MCF 10A (cell line): ENCODE measurements at regions not wholly inside any gene's neighbourhood (a gene's known extent, or its start where the extent isn't known, plus 50 kb on each side); places are given as distances from the start of the nearest gene placed in this dataset.

ENCODE experiments used
- BruUV-seq: library from RNA; stranded (reverse); fragments of 400-500 nt; replicated peaks from 2 replicates; lab custom pipeline; 2021; lab: Mats Ljungman, UMichigan
- CTCF ChIA-PET: fragments of 300-600 bp; sonication (Branson Sonifier 250); formaldehyde crosslinking; extraction: SDS; loops from one replicate; lab custom pipeline; 2021; ENCODE audit warnings: antibody characterized with exemption, inconsistent platforms; lab: Yijun Ruan, JAX
- POLR2A ChIA-PET: fragments of 300-600, 350-650 bp; sonication (Branson Sonifier 250); formaldehyde crosslinking; extraction: SDS; loops from one replicate; lab custom pipeline; 2020; ENCODE audit warnings: antibody characterized with exemption, inconsistent platforms; lab: Yijun Ruan, JAX
- DNase-seq: peaks from one replicate; pipeline ENCODE4 v3.0.0-alpha.2; 2018; ENCODE audit not compliant: unreplicated experiment
- H3K27ac Mint-ChIP-seq: one replicate; pipeline ENCODE4 v1.8.0; 2022; ENCODE audit warnings: mild to moderate bottlenecking, low read depth, mixed read lengths; ENCODE audit not compliant: unreplicated experiment
- H3K27me3 Mint-ChIP-seq: one replicate; pipeline ENCODE4 v1.8.0; 2022; ENCODE audit warnings: mixed read lengths; ENCODE audit not compliant: insufficient read depth, unreplicated experiment
- H3K36me3 Mint-ChIP-seq: one replicate; pipeline ENCODE4 v1.8.0; 2022; ENCODE audit warnings: mild to moderate bottlenecking, moderate library complexity, mixed read lengths; ENCODE audit not compliant: insufficient read depth, unreplicated experiment
- H3K4me1 Mint-ChIP-seq: one replicate; pipeline ENCODE4 v1.8.0; 2022; ENCODE audit warnings: mixed read lengths; ENCODE audit not compliant: insufficient read depth, unreplicated experiment
- H3K4me3 Mint-ChIP-seq: one replicate; pipeline ENCODE4 v1.8.0; 2022; ENCODE audit warnings: mild to moderate bottlenecking, moderate library complexity, mixed read lengths; ENCODE audit not compliant: unreplicated experiment
- H3K9me3 Mint-ChIP-seq: one replicate; pipeline ENCODE4 v1.8.0; 2022; ENCODE audit warnings: mixed read lengths; ENCODE audit not compliant: unreplicated experiment
- intact Hi-C: fragments of 100-400 bp; cut with micrococcal nuclease; formaldehyde crosslinking; loops from 2 replicates; pipeline ENCODE4 v1.14.1; 2022
- TF ChIP-seq, protein P1 (sequence below): fragments of 200-600 bp; IDR thresholded peaks from one replicate; pipeline ENCODE4 v1.8.0; 2022; ENCODE audit warnings: antibody characterized with exemption, mild to moderate bottlenecking; ENCODE audit not compliant: unreplicated experiment

GRCh38 chr10:23718946-23719345, 280.1 kb downstream of the OTUD1 start:
- Mint-ChIP-seq H3K9me3 (no peaks in the 10 kb centered on the region), H3K27ac (no peak overlapping the region), H3K4me3 (no peak overlapping the region), H3K36me3 (no peaks in the 10 kb centered on the region), H3K27me3 (peaks cover 38% of the 10 kb centered on the region), H3K4me1 (no peaks in the 10 kb centered on the region)
- TF ChIP-seq, protein P1, sequence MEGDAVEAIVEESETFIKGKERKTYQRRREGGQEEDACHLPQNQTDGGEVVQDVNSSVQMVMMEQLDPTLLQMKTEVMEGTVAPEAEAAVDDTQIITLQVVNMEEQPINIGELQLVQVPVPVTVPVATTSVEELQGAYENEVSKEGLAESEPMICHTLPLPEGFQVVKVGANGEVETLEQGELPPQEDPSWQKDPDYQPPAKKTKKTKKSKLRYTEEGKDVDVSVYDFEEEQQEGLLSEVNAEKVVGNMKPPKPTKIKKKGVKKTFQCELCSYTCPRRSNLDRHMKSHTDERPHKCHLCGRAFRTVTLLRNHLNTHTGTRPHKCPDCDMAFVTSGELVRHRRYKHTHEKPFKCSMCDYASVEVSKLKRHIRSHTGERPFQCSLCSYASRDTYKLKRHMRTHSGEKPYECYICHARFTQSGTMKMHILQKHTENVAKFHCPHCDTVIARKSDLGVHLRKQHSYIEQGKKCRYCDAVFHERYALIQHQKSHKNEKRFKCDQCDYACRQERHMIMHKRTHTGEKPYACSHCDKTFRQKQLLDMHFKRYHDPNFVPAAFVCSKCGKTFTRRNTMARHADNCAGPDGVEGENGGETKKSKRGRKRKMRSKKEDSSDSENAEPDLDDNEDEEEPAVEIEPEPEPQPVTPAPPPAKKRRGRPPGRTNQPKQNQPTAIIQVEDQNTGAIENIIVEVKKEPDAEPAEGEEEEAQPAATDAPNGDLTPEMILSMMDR, result no peak
- ChIA-PET POLR2A (no interaction called here), CTCF (no interaction called here)
- no peak for DNase-seq
- intact Hi-C loops, result no loop called here
- BruUV-seq, result no TSS peak

- DNase-seq, result no peak
- CTCF ChIA-PET, result interaction anchor here (1.1 kb wide), 1 partner anchor 113 kb away, joined by 3 read pairs; no protein-coding TSS in a partner anchor
- H3K27ac Mint-ChIP-seq, result no peak overlapping the region
Measured at GRCh38 chr10:23723796-23724195, 284.9 kb downstream of the OTUD1 start.

GRCh38 chr10:23725548-23725947, 286.7 kb downstream of the OTUD1 start:
- ChIA-PET CTCF (interaction anchor here (0.6 kb wide), 1 partner anchor 233 kb away, joined by 3 read pairs; no protein-coding TSS in a partner anchor), POLR2A (no interaction called here)
- H3K27ac Mint-ChIP-seq, result no peak overlapping the region
- no peaks in the 10 kb centered on the region for H3K4me1 Mint-ChIP-seq
- no peaks in the 10 kb centered on the region for H3K9me3 Mint-ChIP-seq
- H3K36me3 Mint-ChIP-seq, result no peaks in the 10 kb centered on the region
- TF ChIP-seq, protein P1, result no peak
- peaks cover 37% of the 10 kb centered on the region for H3K27me3 Mint-ChIP-seq
- DNase-seq, result no peak
- intact Hi-C loops, result no loop called here
- BruUV-seq, result no TSS peak
- no peak overlapping the region for H3K4me3 Mint-ChIP-seq

More at GRCh38 chr10:23723796-23724195, 284.9 kb downstream of the OTUD1 start:
- Mint-ChIP-seq H3K4me1 (no peaks in the 10 kb centered on the region), H3K9me3 (no peaks in the 10 kb centered on the region), H3K36me3 (no peaks in the 10 kb centered on the region), H3K4me3 (no peak overlapping the region), H3K27me3 (peaks cover 32% of the 10 kb centered on the region)
- intact Hi-C loops, result no loop called here
- POLR2A ChIA-PET, result no interaction called here
- TF ChIP-seq, protein P1, result no peak
- no TSS peak for BruUV-seq

DNA sequence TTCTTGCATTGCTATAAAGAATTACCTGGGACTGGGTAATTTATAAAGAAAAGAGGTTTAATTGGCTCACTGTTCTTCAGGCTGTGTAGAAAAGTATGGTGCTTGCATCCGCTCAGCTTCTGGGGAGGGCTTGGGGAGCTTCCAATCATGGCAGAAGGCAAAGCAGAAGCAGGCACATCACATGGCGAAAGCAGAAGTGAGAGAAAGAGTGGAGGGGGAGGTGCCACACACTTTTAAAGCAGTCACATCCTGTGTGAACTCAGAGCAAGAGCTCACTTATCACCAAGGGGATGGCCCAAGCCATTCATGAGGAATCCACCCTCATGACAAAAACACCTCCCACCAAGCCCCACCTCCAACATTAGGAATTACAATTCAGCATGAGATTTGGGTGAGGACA, 303.5 kb downstream of the OTUD1 start:
- H3K36me3 Mint-ChIP-seq, result no peaks in the 10 kb centered on the region
- no peak overlapping the region for H3K27ac Mint-ChIP-seq
- no peaks in the 10 kb centered on the region for H3K4me1 Mint-ChIP-seq
- TF ChIP-seq, protein P1, result no peak
- peaks cover 44% of the 10 kb centered on the region for H3K27me3 Mint-ChIP-seq
- no peak for DNase-seq
- no peak overlapping the region for H3K4me3 Mint-ChIP-seq
- POLR2A ChIA-PET, result no interaction called here
- no peaks in the 10 kb centered on the region for H3K9me3 Mint-ChIP-seq
- intact Hi-C loops, result no loop called here
- CTCF ChIA-PET, result no interaction called here
- no TSS peak for BruUV-seq
